GM12891 (cell line): ENCODE measurements at regions not wholly inside any gene's neighbourhood (a gene's known extent, or its start where the extent isn't known, plus 50 kb on each side); places are given as distances from the start of the nearest gene placed in this dataset.

Experiments used
- PAX5 ChIP-seq: IDR thresholded peaks from 2 replicates; pipeline ENCODE4 v1.6.1; 2011; ENCODE audit warnings: low read length, moderate library complexity, mild to moderate bottlenecking; ENCODE audit not compliant: insufficient read depth, severe bottlenecking
- POLR2A ChIP-seq: IDR thresholded peaks from 2 replicates; pipeline ENCODE4 v1.6.1; 2011; ENCODE audit warnings: low read depth, low read length, control low read depth
- POLR2AphosphoS5 ChIP-seq: IDR thresholded peaks from 2 replicates; pipeline ENCODE4 v1.6.1; 2011; ENCODE audit warnings: low read depth, low read length, control low read depth
- POU2F2 ChIP-seq: IDR thresholded peaks from 2 replicates; pipeline ENCODE4 v1.6.1; 2011; ENCODE audit warnings: low read depth, mild to moderate bottlenecking, control low read depth, low read length, moderate library complexity
- SPI1 ChIP-seq: IDR thresholded peaks from 2 replicates; pipeline ENCODE4 v1.6.1; 2011; ENCODE audit warnings: low read depth, low read length, control low read depth
- TAF1 ChIP-seq: IDR thresholded peaks from 2 replicates; pipeline ENCODE4 v1.6.1; 2011; ENCODE audit warnings: low read depth, low read length, control low read depth

GRCh38 chr2:16010951-16011620 is 70.7 kb downstream of the MYCN start:
- no peak for TF ChIP-seq POLR2A
- TF ChIP-seq POLR2AphosphoS5: no peak
- no peak for TF ChIP-seq SPI1
- TF ChIP-seq TAF1: no peak
- TF ChIP-seq POU2F2: no peak
- TF ChIP-seq PAX5: no peak
